SU-DHL-6 (cell line): ENCODE measurements at regions not wholly inside any gene's neighbourhood (a gene's known extent, or its start where the extent isn't known, plus 50 kb on each side); places are given as distances from the start of the nearest gene placed in this dataset.

ENCODE experiments used
- H2AFZ ChIP-seq: fragments of 200-600 bp; sonication (generic); 2 replicates; pipeline ENCODE4 v1.6.1; 2014; ENCODE audit warnings: low read depth, mild to moderate bottlenecking, moderate library complexity, mixed read lengths, antibody characterized with exemption, low read length; ENCODE audit not compliant: severe bottlenecking
- H3F3A ChIP-seq: fragments of 200-600 bp; shearing (Covaris generic); 2 replicates; pipeline ENCODE4 v1.6.0; 2016; ENCODE audit warnings: antibody characterized with exemption, mild to moderate bottlenecking; ENCODE audit not compliant: insufficient read depth
- H3K27ac ChIP-seq: fragments of 200-600 bp; sonication (generic); 2 replicates; pipeline ENCODE4 v1.5.1; 2016; ENCODE audit warnings: low read depth, mild to moderate bottlenecking, low read length, moderate library complexity, mixed read lengths
- H3K27me3 ChIP-seq: fragments of 200-600 bp; sonication (generic), shearing (Covaris generic); 2 replicates; pipeline ENCODE4 v1.6.0; 2014; ENCODE audit warnings: mild to moderate bottlenecking, low read length
- H3K36me3 ChIP-seq: fragments of 200-600 bp; sonication (generic); 2 replicates; pipeline ENCODE4 v1.6.1; 2014; ENCODE audit warnings: mild to moderate bottlenecking, low read length, mixed read lengths
- H3K4me2 ChIP-seq: fragments of 300-600, 200-600 bp; shearing (Covaris generic), sonication (generic); 2 replicates; pipeline ENCODE4 v1.6.0; 2014; ENCODE audit warnings: low read length, low read depth, mild to moderate bottlenecking; ENCODE audit not compliant: poor library complexity, severe bottlenecking
- H3K4me3 ChIP-seq: fragments of 200-600 bp; sonication (generic); 2 replicates; pipeline ENCODE4 v1.5.1; 2014; ENCODE audit warnings: antibody characterized with exemption, low read length, mild to moderate bottlenecking, mixed read lengths; ENCODE audit not compliant: insufficient read depth, poor library complexity, severe bottlenecking
- H3K79me2 ChIP-seq: fragments of 200-600 bp; sonication (generic); 2 replicates; pipeline ENCODE4 v1.6.1; 2014; ENCODE audit warnings: mild to moderate bottlenecking, low read length, moderate library complexity; ENCODE audit not compliant: insufficient read depth
- H3K9ac ChIP-seq: fragments of 200-600 bp; sonication (generic); 2 replicates; pipeline ENCODE4 v1.7.0; 2014; ENCODE audit warnings: mild to moderate bottlenecking, low read length
- H3K9me2 ChIP-seq: fragments of 200-600 bp; sonication (generic); replicated peaks from 2 replicates; pipeline ENCODE4 v1.6.1; 2014; ENCODE audit warnings: low read length; ENCODE audit not compliant: insufficient read depth
- H3K9me3 ChIP-seq: fragments of 200-600 bp; sonication (generic); 2 replicates; pipeline ENCODE4 v1.6.1; 2014; ENCODE audit warnings: low read length, mixed read lengths; ENCODE audit not compliant: insufficient read depth
- H4K20me1 ChIP-seq: fragments of 200-600 bp; sonication (generic); 2 replicates; pipeline ENCODE4 v1.6.1; 2014; ENCODE audit warnings: low read depth, mild to moderate bottlenecking, antibody characterized with exemption, low read length, moderate library complexity, mixed read lengths
- CTCF ChIP-seq: fragments of 200-600 bp; sonication (generic); IDR thresholded peaks from one replicate; pipeline ENCODE4 v1.5.1; 2017; ENCODE audit warnings: antibody characterized with exemption, mild to moderate bottlenecking, low read length, moderate library complexity; ENCODE audit not compliant: insufficient read depth, poor library complexity, severe bottlenecking
- EZH2phosphoT487 ChIP-seq: fragments of 200-600 bp; sonication (generic), shearing (Covaris generic); conservative IDR thresholded peaks from 2 replicates; pipeline ENCODE4 v1.6.1; 2018; ENCODE audit warnings: mild to moderate bottlenecking, antibody characterized with exemption, low read length, moderate library complexity, mixed read lengths

- H3K9me2 ChIP-seq, result no peaks in the 10 kb centered on the region
- no peak overlapping the region for H3K4me2 ChIP-seq
- no peak overlapping the region for H3K9ac ChIP-seq
- H3K27ac ChIP-seq, result no peak overlapping the region
- no peaks in the 10 kb centered on the region for H3K27me3 ChIP-seq
- TF ChIP-seq EZH2phosphoT487 (no peak), CTCF (no peak)
- H3K79me2 ChIP-seq, result no peaks in the 10 kb centered on the region
- no peaks in the 10 kb centered on the region for H3K9me3 ChIP-seq
- H3F3A ChIP-seq, result no peaks in the 10 kb centered on the region
- H2AFZ ChIP-seq, result no peak overlapping the region
- H3K36me3 ChIP-seq, result no peaks in the 10 kb centered on the region
- H3K4me3 ChIP-seq, result no peak overlapping the region
- H4K20me1 ChIP-seq, result no peaks in the 10 kb centered on the region
Measured at GRCh38 chr5:66450237-66450636, 146.0 kb upstream of the MAST4 start.

- Histone ChIP-seq H3K4me2 (no peak overlapping the region), H3K4me3 (no peak overlapping the region), H3K79me2 (no peaks in the 10 kb centered on the region), H3K36me3 (no peaks in the 10 kb centered on the region), H3K27me3 (no peaks in the 10 kb centered on the region), H3K9ac (no peak overlapping the region), H3F3A (no peaks in the 10 kb centered on the region), H3K9me3 (no peaks in the 10 kb centered on the region), H3K9me2 (no peaks in the 10 kb centered on the region), H3K27ac (no peak overlapping the region), H4K20me1 (no peaks in the 10 kb centered on the region), H2AFZ (no peak overlapping the region)
- no peak for TF ChIP-seq CTCF
- no peak for TF ChIP-seq EZH2phosphoT487
Measured at GRCh38 chr5:66450988-66451387, 145.2 kb upstream of the MAST4 start.

- Histone ChIP-seq H3F3A (no peaks in the 10 kb centered on the region), H3K9ac (no peak overlapping the region), H2AFZ (no peak overlapping the region), H3K27ac (no peak overlapping the region), H3K4me3 (no peak overlapping the region), H3K36me3 (no peaks in the 10 kb centered on the region), H3K9me2 (no peaks in the 10 kb centered on the region), H3K27me3 (no peaks in the 10 kb centered on the region), H3K79me2 (no peaks in the 10 kb centered on the region), H3K9me3 (no peaks in the 10 kb centered on the region), H4K20me1 (no peaks in the 10 kb centered on the region), H3K4me2 (no peak overlapping the region)
- no peak for TF ChIP-seq EZH2phosphoT487
- TF ChIP-seq CTCF, result no peak
Measured at GRCh38 chr5:66452109-66452508, 144.1 kb upstream of the MAST4 start.
